HEK293T (cell line): ENCODE measurements at regions not wholly inside any gene's neighbourhood (a gene's known extent, or its start where the extent isn't known, plus 50 kb on each side); places are given as distances from the start of the nearest gene placed in this dataset.
"Not testable (repeated sequence)": the region's sequence is repeated elsewhere in the genome, so short reads cannot be mapped to it uniquely, and the experiment has no call there.

Experiments used
- CTCF ChIA-PET: fragments of 350-600 bp; formaldehyde crosslinking; extraction: SDS; loops from one replicate; lab custom pipeline; 2021; ENCODE audit warnings: antibody characterized with exemption, inconsistent platforms; lab: Yijun Ruan, JAX
- POLR2A ChIA-PET: fragments of 350-600 bp; formaldehyde crosslinking; extraction: SDS; loops from one replicate; lab custom pipeline; 2020; ENCODE audit warnings: antibody characterized with exemption, inconsistent platforms; lab: Yijun Ruan, JAX
- DNase-seq: peaks from one replicate; pipeline ENCODE4 v3.0.0; 2012; ENCODE audit warnings: mixed read lengths; ENCODE audit errors: extremely low spot score
- ARNT ChIP-seq: fragments of 450-650 bp; IDR thresholded peaks from 2 replicates; pipeline ENCODE4 v1.6.1; 2017; ENCODE audit warnings: mild to moderate bottlenecking
- BHLHE40 ChIP-seq: fragments of 450-650 bp; IDR thresholded peaks from 2 replicates; pipeline ENCODE4 v1.6.1; 2016; ENCODE audit warnings: mild to moderate bottlenecking, moderate library complexity, borderline replicate concordance
- CTBP1 ChIP-seq: fragments of 450-650 bp; IDR thresholded peaks from 2 replicates; pipeline ENCODE4 v1.6.1; 2016; ENCODE audit warnings: borderline replicate concordance
- ELF4 ChIP-seq: fragments of 450-650 bp; IDR thresholded peaks from 2 replicates; pipeline ENCODE4 v1.6.1; 2017; ENCODE audit warnings: antibody characterized with exemption
- FOXA1 ChIP-seq: fragments of 450-650 bp; IDR thresholded peaks from 2 replicates; pipeline ENCODE4 v1.6.1; 2016; ENCODE audit warnings: mild to moderate bottlenecking
- FOXK2 ChIP-seq: fragments of 450-650 bp; IDR thresholded peaks from 2 replicates; pipeline ENCODE4 v1.6.1; 2016; ENCODE audit warnings: mild to moderate bottlenecking
- FOXM1 ChIP-seq: fragments of 450-650 bp; IDR thresholded peaks from 2 replicates; pipeline ENCODE4 v1.6.1; 2017; ENCODE audit warnings: mild to moderate bottlenecking, borderline replicate concordance
- HDGF ChIP-seq: fragments of 450-650 bp; IDR thresholded peaks from 2 replicates; pipeline ENCODE4 v1.6.1; 2017; ENCODE audit warnings: antibody characterized with exemption, borderline replicate concordance
- L3MBTL2 ChIP-seq: fragments of 450-650 bp; conservative IDR thresholded peaks from 2 replicates; pipeline ENCODE4 v1.6.1; 2016; ENCODE audit warnings: mild to moderate bottlenecking
- LEF1 ChIP-seq: fragments of 450-650 bp; IDR thresholded peaks from 2 replicates; pipeline ENCODE4 v1.6.1; 2017; ENCODE audit warnings: mild to moderate bottlenecking, borderline replicate concordance
- NFRKB ChIP-seq: fragments of 450-650 bp; IDR thresholded peaks from 2 replicates; pipeline ENCODE4 v1.6.1; 2016; ENCODE audit warnings: mild to moderate bottlenecking, moderate library complexity
- SP1 ChIP-seq: fragments of 450-650 bp; IDR thresholded peaks from 2 replicates; pipeline ENCODE4 v1.6.1; 2017
- SUZ12 ChIP-seq: fragments of 450-650 bp; IDR thresholded peaks from 2 replicates; pipeline ENCODE4 v1.6.1; 2016; ENCODE audit warnings: mild to moderate bottlenecking
- TARDBP ChIP-seq: fragments of 450-650 bp; IDR thresholded peaks from 2 replicates; pipeline ENCODE4 v1.6.1; 2016
- ZNF384 ChIP-seq: fragments of 450-650 bp; IDR thresholded peaks from 2 replicates; pipeline ENCODE4 v1.6.1; 2016
- TF ChIP-seq, protein P1 (sequence below): fragments of 450-650 bp; IDR thresholded peaks from 2 replicates; pipeline ENCODE4 v1.6.1; 2016

GRCh38 chr7:50908628-50909290 lies 126.1 kb upstream of the GRB10 start:
- no peak for DNase-seq

GRCh38 chr7:50898604-50899477 lies 116.1 kb upstream of the GRB10 start:
- DNase-seq, CTCF ChIA-PET, POLR2A ChIA-PET: not testable (repeated sequence)
- peak; percentile 30; the same call in 1 of the 2 replicates for TF ChIP-seq L3MBTL2

More at GRCh38 chr7:50908628-50909290, 126.1 kb upstream of the GRB10 start:
- no peak for TF ChIP-seq FOXM1
- no peak for TF ChIP-seq SP1
- TF ChIP-seq LEF1: no peak
- no peak for TF ChIP-seq ZNF384
- no peak for TF ChIP-seq CTBP1
- TF ChIP-seq SUZ12: no peak
- TF ChIP-seq, protein P1, sequence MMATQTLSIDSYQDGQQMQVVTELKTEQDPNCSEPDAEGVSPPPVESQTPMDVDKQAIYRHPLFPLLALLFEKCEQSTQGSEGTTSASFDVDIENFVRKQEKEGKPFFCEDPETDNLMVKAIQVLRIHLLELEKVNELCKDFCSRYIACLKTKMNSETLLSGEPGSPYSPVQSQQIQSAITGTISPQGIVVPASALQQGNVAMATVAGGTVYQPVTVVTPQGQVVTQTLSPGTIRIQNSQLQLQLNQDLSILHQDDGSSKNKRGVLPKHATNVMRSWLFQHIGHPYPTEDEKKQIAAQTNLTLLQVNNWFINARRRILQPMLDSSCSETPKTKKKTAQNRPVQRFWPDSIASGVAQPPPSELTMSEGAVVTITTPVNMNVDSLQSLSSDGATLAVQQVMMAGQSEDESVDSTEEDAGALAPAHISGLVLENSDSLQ: no peak
- ChIA-PET POLR2A (no interaction called here), CTCF (no interaction called here)

- DNase-seq, CTCF ChIA-PET, POLR2A ChIA-PET: not testable (repeated sequence)
Measured at GRCh38 chr7:50887061-50887460, 104.4 kb upstream of the GRB10 start.

GRCh38 chr7:50872437-50872836 lies 89.7 kb upstream of the GRB10 start:
- POLR2A ChIA-PET: no interaction called here
- TF ChIP-seq SUZ12: no peak
- no peak for TF ChIP-seq ARNT
- no peak for TF ChIP-seq BHLHE40
- TF ChIP-seq L3MBTL2: no peak
- TF ChIP-seq ELF4: no peak
- no peak for TF ChIP-seq ZNF384
- no peak for TF ChIP-seq FOXM1
- TF ChIP-seq LEF1: no peak
- TF ChIP-seq, protein P1: no peak
- TF ChIP-seq HDGF: no peak
- no peak for TF ChIP-seq SP1
- TF ChIP-seq FOXK2: no peak
- TF ChIP-seq TARDBP: no peak
- TF ChIP-seq NFRKB: no peak
- TF ChIP-seq FOXA1: no peak
- no peak for TF ChIP-seq CTBP1
- no peak for DNase-seq
- CTCF ChIA-PET: interaction anchor here (0.7 kb wide), 1 partner anchor 72 kb away, joined by 3 read pairs; no protein-coding TSS in a partner anchor

GRCh38 chr7:50869108-50869725 lies 86.5 kb upstream of the GRB10 start:
- no peak for DNase-seq
- POLR2A ChIA-PET: no interaction called here
- CTCF ChIA-PET: no interaction called here

More at GRCh38 chr7:50869108-50869725, 86.5 kb upstream of the GRB10 start:
- TF ChIP-seq, protein P1: no peak
- TF ChIP-seq ELF4 (no peak), HDGF (no peak), L3MBTL2 (no peak), FOXK2 (no peak), SUZ12 (no peak), TARDBP (no peak), FOXA1 (no peak), CTBP1 (no peak), SP1 (no peak), ARNT (no peak), ZNF384 (no peak), BHLHE40 (no peak), NFRKB (no peak), FOXM1 (no peak)
